ENCODE measurements at regions not wholly inside any gene's neighbourhood (a gene's known extent, or its start where the extent isn't known, plus 50 kb on each side); places are given as distances from the start of the nearest gene placed in this dataset.

DNA sequence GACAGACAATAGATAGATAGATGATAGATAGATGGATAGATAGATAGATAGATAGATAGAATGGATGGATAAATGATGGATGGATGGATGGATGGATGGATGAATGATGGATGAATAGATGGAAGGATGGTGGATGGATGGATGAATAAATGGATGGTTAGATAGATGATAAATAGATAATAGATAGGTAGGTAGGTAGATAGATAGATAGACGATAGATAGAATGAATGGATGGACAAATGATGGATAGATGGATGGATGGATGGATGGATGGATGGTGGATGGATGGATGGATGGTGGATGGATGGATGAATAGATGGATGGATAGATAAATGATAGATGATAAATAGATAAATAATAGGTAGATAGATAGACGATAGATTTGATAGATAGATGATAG lies 287.4 kb downstream of the CRLF2 start:
- Histone ChIP-seq H3K27me3 (ENCODE audit: control insufficient read depth, insufficient read depth, low read length) (no peaks in the 10 kb centered on the region), H3K4me3 (ENCODE audit: low read depth, low read length) (no peak overlapping the region), H3K36me3 (ENCODE audit: control insufficient read depth, insufficient read depth, low read length) (no peaks in the 10 kb centered on the region)
- no peak for DNase-seq (ENCODE audit: low read depth)
- TF ChIP-seq, protein P1, sequence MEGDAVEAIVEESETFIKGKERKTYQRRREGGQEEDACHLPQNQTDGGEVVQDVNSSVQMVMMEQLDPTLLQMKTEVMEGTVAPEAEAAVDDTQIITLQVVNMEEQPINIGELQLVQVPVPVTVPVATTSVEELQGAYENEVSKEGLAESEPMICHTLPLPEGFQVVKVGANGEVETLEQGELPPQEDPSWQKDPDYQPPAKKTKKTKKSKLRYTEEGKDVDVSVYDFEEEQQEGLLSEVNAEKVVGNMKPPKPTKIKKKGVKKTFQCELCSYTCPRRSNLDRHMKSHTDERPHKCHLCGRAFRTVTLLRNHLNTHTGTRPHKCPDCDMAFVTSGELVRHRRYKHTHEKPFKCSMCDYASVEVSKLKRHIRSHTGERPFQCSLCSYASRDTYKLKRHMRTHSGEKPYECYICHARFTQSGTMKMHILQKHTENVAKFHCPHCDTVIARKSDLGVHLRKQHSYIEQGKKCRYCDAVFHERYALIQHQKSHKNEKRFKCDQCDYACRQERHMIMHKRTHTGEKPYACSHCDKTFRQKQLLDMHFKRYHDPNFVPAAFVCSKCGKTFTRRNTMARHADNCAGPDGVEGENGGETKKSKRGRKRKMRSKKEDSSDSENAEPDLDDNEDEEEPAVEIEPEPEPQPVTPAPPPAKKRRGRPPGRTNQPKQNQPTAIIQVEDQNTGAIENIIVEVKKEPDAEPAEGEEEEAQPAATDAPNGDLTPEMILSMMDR (IDR thresholded peaks at IDR 0.05; ENCODE audit: insufficient read depth, low read length, poor library complexity, severe bottlenecking) = no peak

DNA sequence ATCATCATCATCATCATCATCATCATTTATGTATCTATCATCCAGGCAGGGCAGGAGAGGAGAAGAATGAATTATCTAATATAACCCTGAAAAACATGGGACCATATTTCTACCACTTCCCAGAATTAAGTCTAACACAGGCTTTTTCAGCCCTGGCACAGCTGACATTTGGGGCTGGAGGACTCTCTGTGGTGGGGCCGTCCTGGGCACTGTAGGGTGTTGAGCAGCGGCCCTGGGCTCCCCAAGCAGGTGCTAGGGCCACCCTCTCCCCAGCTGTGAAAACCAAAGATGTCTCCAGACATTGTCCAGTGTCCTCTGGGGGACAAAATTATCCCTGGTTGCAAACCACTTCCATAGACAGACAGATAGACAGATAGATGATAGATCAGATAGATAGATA lies 288.4 kb downstream of the CRLF2 start:
- TF ChIP-seq, protein P1 (IDR thresholded peaks at IDR 0.05; ENCODE audit: insufficient read depth, low read length, poor library complexity, severe bottlenecking) = no peak

DNA sequence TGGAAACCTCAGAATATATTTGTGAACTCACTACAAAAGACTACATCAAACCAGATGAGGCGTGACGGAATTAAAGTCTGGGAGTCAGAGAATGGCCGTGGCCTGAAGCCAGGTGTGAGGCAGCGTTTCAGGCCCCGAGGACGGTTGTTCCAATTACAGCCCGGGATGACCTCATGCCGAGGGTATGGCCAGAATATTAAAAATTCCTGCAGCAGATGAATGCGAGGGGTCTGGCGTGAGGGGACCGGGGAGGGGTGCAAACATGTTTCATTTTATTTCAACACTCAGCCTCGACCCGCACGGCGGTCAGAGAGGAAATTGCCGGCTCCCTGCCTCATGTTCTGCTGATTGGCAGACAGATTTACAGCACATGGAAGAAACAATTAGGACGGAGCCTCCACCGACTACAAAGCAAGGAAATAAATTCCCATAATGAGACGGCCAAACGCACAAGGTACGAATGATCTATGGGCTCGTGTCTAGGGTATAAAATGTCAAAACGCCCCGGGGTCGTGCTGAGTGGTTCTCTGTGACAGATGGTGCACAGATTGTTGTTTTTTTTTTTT lies 289.7 kb downstream of the SHOX start:
- Histone ChIP-seq H3K4me3 (ENCODE audit: low read depth, low read length) (no peak overlapping the region), H3K36me3 (ENCODE audit: control insufficient read depth, insufficient read depth, low read length) (no peaks in the 10 kb centered on the region), H3K27me3 (ENCODE audit: control insufficient read depth, insufficient read depth, low read length) (no peaks in the 10 kb centered on the region)
- TF ChIP-seq, protein P1 (IDR thresholded peaks at IDR 0.05; ENCODE audit: insufficient read depth, low read length, poor library complexity, severe bottlenecking) = no peak
- no peak for DNase-seq (ENCODE audit: low read depth)

More for the DNA sequence above, 288.4 kb downstream of the CRLF2 start:
- no peaks in the 10 kb centered on the region for H3K36me3 ChIP-seq (ENCODE audit: control insufficient read depth, insufficient read depth, low read length)
- no peaks in the 10 kb centered on the region for H3K27me3 ChIP-seq (ENCODE audit: control insufficient read depth, insufficient read depth, low read length)
- DNase-seq (ENCODE audit: low read depth) = no peak
- H3K4me3 ChIP-seq (ENCODE audit: low read depth, low read length) = no peak overlapping the region

DNA sequence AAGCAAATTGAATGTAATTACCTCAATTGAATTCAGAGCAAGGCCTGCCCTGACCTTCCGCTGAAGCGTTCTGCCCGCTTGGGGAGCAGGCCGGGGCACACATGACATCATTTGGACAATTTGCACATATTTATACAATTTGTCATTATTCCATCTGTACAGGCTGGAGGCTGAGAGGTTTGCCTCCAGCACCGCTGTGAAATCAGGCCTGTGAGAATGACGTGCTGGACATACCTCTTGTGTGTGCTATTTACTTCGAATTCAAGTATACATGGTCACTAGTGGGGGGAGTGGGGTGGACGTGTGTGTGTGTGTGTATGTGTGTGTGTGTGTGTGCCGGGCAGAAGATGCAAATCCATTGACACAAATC lies 285.6 kb downstream of the SHOX start:
- TF ChIP-seq, protein P1 (IDR thresholded peaks at IDR 0.05; ENCODE audit: insufficient read depth, low read length, poor library complexity, severe bottlenecking) = no peak
- Histone ChIP-seq H3K27me3 (ENCODE audit: control insufficient read depth, insufficient read depth, low read length) (no peaks in the 10 kb centered on the region), H3K4me3 (ENCODE audit: low read depth, low read length) (no peak overlapping the region), H3K36me3 (ENCODE audit: control insufficient read depth, insufficient read depth, low read length) (no peaks in the 10 kb centered on the region)
- no peak for DNase-seq (ENCODE audit: low read depth)

DNA sequence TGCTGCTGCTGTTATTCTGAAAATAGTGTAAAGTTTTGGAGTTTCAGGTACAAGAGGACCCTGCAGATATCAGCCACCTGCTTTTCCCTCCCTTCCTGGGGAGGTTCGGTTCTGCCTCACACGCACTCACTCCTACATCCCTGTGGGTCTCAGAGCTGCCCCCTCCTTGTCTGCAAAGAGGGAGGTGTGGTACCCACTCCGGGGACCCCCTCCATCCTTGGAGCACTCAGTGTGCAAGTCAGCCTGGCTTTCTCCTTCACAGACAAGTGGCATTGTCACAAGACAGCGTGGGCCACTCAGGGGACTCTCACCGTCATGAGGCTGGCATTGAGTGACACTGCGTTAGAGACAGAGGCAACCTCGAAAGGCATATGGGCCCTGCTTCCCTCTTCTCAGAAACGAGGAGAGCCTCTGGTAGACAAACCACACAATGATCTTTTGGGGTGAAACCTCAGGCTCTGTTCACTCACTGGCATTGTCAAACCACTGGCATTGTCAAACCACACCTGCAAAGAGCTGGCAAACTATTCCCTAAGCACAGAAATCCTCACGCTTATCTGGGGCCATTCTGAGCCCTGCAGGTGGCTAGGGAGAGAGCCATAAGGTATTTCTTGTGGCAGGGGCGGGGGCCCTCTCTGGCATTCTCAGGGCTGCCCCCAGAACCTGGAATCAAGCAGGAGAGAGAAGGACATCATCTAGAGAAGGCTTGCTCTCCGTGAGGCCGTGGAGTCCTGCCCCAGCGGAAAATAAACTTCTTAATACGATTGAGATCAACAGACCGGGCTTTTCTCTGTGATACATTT lies 285.0 kb downstream of the SHOX start:
- DNase-seq (ENCODE audit: low read depth) = no peak
- Histone ChIP-seq H3K27me3 (ENCODE audit: control insufficient read depth, insufficient read depth, low read length) (no peaks in the 10 kb centered on the region), H3K4me3 (ENCODE audit: low read depth, low read length) (no peak overlapping the region), H3K36me3 (ENCODE audit: control insufficient read depth, insufficient read depth, low read length) (no peaks in the 10 kb centered on the region)
- TF ChIP-seq, protein P1 (IDR thresholded peaks at IDR 0.05; ENCODE audit: insufficient read depth, low read length, poor library complexity, severe bottlenecking) = no peak
